GM18517 (cell line): ENCODE measurements at regions not wholly inside any gene's neighbourhood (a gene's known extent, or its start where the extent isn't known, plus 50 kb on each side); places are given as distances from the start of the nearest gene placed in this dataset.
"Not testable (repeated sequence)": the region's sequence is repeated elsewhere in the genome, so short reads cannot be mapped to it uniquely, and the experiment has no call there.

Experiments
- ATAC-seq: cut with Tn5 transposase; IDR thresholded peaks from one replicate; pipeline ENCODE4 v1.9.1; 2021; ENCODE audit warnings: mild to moderate bottlenecking, moderate library complexity; ENCODE audit not compliant: unreplicated experiment

DNA sequence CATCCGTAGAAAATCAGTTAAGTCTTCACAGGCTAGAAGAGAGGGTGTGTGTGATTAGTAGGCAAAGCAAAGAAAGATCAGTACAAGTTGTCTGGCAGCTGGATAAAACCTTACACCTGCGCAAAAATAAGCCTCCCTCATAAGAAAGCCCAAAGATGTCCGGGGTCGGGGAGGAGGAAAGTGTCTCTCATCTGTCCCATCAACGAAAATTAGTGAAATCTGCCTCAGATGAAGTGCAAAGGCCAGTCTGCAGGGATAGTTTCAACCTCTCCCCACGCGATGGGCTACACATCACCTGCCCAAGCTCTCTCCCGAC lies 333.9 kb downstream of the SRGAP2C start:
- no peak for ATAC-seq

DNA sequence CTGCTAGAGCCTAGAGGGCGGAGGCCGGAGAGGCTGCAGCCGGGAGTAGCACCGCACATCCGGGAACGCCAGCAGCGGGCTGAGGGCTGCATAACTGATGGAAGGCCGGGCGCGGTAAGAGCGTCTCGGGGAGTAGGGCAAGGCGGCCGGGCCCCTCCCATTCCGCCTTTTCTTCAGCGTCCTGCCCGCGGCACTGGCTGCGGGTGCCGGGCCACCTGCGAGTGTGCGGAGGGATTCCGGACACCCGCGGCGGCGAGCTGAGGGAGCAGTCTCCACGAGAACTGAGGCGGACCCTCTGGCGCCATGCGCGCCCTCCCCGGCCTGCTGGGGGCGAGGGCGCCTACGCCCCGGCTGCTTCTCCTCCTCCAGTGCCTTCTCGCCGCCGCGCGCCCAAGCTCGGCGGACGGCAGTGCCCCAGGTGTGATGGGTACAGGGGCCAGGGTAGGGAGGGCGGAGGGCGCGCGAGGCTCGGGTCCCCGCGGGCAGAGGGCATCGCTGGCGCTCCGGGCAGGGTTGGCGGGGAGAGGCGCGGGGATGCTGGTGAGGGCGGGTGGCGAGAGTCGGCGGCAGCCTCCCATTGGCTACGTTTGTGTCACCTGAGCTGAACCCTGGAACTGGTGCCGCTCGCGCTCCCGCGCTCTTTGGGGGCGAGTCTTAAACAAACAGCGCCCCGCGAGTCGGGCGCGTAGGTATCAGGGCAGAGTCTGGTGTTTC lies 334.4 kb downstream of the SRGAP2C start:
- ATAC-seq: no peak

GRCh38 chr1:121519756-121520286 lies 335.0 kb downstream of the SRGAP2C start:
- not testable (repeated sequence) for ATAC-seq

DNA sequence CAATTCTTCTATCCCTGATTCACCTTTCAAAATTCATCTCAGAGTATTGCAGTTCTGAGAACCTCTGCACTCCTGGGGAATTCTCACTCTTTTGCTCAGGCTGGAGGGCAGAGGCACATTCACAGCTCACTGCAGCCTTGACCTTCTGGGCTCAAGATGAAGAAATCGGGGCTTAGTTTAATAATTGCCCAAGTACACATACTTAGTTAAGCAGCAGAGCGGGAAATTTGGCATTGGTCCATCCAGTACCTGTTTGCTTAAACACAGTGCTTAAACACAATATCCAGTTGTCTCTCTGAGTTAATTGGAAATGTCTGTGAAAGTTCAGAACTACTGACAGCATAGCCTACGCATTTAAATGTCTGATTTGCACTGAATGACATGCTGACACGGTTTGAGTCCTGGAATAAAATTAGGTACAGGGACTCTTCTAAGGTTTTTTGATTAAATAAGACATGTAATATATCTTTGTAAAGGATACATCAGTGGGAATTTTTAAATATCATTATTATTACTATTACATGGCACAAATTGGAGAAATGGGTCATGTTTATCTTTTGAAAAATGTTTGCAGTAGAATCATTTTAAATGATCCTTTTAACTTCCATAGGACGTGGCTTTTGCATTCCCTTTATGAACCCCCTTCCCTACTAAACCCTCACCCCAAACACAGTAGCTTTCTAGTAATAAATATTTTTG lies 337.4 kb downstream of the SRGAP2C start:
- ATAC-seq: no peak

DNA sequence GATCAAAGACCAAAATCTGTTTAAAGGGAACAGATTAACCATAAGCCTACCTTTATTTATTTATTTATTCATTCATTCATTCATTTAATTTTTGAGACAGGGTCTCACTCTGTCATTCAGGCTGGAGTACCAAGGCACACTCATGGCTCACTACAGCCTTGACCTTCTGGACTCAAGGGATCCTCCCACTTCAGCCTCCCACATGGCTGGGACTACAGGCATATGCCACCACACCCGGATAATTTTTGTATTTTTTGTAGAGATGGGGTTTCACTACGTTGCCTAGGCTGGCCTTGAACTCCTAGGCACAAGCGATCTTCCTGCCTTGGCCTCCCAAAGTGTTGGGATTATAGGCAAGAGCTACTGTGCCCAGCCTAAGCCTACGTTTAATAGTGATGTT lies 338.3 kb downstream of the SRGAP2C start:
- not testable (repeated sequence) for ATAC-seq

- no peak for ATAC-seq
These were observed 340.6 kb downstream of the SRGAP2C start for GRCh38 chr1:121525355-121525754.

DNA sequence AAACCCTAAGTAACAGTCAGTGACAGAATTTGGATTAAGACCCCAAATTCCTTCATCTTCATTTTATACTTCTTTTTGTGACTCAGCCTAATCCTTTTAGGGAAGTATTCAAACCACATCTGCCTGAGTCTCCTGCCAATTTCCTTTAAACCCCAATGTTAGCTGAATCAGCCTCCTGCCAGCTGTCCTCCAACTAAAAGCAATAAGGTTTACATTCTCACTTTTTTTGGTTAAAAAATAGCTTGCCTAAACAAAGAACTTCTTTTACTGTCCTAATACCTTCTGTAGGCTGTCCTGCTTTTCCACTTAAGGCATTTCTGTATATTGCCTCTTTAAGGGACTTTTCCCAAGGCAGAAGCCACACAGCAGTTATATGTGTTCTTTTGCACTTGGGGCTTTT lies 344.2 kb downstream of the SRGAP2C start:
- ATAC-seq: not testable (repeated sequence)

DNA sequence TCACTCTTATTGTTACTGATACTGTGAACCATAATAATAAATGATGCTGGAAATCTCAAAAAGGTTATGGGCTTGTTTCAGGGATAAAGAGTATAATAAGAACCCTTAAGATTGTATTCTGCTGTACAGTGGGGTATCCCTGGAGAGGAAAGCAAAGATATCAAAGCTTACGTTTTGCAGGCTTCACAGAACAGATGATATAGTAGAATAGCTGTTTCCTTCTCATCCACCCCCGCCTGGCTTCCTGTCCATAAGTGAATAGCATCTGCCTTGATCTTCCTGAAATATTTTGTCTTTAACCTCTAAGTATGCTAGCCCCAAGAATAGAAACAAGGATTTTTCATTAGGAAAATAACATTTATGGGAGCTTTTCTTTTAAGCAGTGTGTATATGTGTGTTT lies 345.3 kb downstream of the SRGAP2C start:
- ATAC-seq: not testable (repeated sequence)

GRCh38 chr1:121531747-121532146 lies 347.0 kb downstream of the SRGAP2C start:
- ATAC-seq: not testable (repeated sequence)

DNA sequence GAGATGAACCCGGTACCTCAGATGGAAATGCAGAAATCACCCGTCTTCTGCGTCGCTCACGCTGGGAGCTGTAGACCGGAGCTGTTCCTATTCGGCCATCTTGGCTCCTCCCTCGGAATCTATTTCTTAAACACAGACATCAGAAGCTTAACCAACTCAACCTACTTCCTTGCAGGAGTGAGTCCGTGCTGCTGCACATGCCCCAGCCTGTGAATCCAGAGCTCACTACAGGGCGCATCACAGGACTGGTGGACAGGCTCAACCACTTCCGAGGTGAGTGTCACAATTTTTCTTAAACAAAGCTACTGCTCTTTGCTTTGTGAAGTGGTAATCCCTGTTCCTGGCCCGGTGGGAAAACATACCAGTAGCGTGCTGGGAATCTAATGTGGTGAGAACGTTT lies 353.4 kb downstream of the SRGAP2C start:
- ATAC-seq: not testable (repeated sequence)

DNA sequence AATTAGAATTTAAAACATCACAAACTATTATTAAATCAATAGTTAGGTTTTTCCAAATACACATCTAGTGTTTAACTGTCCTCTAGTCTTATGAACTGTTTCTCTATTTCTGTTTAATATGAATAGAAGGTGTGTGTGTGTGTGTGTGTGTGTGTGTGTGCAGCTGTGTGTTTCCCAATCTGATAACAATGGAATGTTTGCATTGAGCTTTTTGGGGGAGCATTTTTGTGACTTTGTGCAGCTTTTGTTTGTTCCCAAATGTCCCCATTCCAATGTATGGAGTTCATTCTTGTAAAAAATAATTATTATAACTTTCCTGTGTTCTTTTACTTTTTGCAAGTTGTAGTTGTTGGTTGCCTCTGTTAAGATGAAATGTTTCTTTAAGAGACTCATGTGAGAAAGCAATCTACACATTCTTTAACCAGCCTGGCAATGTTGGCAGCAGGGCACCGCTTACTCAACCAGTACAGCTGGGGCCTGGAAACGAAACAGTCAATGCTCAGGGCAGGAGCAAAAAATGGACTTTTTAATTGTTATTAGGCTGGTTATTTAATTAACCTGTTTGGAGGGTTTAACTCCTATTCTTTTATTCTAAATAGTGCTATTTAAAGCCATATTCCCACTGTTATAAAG lies 354.3 kb downstream of the SRGAP2C start:
- ATAC-seq: no peak

- not testable (repeated sequence) for ATAC-seq
These were observed 359.2 kb downstream of the SRGAP2C start for GRCh38 chr1:121543988-121544387.

DNA sequence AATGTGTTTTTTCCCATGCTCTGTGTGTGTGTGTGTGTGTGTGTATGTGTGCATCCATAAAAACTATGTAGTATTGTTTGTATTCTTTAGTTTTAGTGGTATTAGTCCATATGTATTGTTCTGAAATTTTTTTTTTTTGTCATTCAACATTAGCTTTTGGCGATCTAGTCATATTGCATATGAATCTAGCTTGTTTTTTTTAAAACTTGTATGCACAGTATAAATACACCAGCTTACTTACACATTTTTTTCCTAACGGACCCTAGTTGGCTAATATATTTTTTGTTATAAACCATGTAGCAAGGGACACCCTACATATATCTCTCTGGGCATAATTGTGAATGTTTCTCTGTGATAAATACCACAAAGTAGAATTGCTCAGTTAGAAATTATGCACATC lies 359.7 kb downstream of the SRGAP2C start:
- ATAC-seq: no peak

GRCh38 chr1:121545899-121546298 lies 361.1 kb downstream of the SRGAP2C start:
- not testable (repeated sequence) for ATAC-seq

GRCh38 chr1:121546830-121547591 lies 362.2 kb downstream of the SRGAP2C start:
- ATAC-seq: no peak

GRCh38 chr1:121547726-121548125 lies 363.0 kb downstream of the SRGAP2C start:
- not testable (repeated sequence) for ATAC-seq

DNA sequence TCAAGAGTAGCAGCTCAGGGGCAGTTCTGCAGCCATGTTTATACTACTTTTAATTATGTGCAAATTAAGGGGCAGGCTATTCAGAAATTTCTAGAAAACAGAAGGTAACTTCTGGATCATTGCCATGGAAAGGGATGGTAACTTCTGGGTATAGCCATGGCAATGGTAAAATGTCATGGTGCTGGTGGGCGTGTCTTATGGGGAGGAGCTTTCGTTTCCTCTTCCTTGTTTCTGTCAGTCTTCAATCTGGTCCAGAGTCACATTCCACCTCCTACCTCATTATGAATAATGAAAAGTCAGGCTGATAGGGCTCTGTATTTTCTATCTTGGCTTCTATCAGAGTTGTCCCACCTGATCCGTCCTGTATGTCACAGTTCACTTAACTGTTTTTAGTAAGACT lies 366.0 kb downstream of the SRGAP2C start:
- not testable (repeated sequence) for ATAC-seq

DNA sequence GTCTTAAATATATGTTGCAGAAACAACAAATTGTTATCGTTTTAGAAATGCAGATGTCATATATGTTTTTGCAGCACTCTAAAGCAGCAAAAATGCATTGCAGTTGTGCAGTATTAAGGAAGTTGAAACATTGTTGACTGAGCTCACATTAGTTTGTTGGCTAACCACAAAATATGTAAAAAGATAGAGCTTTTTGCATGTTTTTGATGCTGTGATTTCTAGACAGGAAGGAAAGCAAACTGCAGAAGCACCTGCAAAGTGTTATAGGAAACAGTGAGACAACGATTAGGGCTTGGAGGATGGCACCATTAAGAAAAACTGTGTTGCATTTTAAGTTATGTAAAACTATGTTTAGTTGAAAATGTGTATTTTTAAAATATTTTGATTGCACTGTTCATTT lies 366.7 kb downstream of the SRGAP2C start:
- not testable (repeated sequence) for ATAC-seq

- not testable (repeated sequence) for ATAC-seq
These were observed 371.8 kb downstream of the SRGAP2C start for GRCh38 chr1:121556560-121556959.

GRCh38 chr1:121558034-121558433 lies 373.3 kb downstream of the SRGAP2C start:
- ATAC-seq: not testable (repeated sequence)

GRCh38 chr1:121558514-121558913 lies 373.7 kb downstream of the SRGAP2C start:
- ATAC-seq: no peak
